ENCODE measurements at regions not wholly inside any gene's neighbourhood (a gene's known extent, or its start where the extent isn't known, plus 50 kb on each side); places are given as distances from the start of the nearest gene placed in this dataset.
A peak's percentile ranks its signal among the peaks of the same experiment; 100 is the strongest.

- H3K27ac Mint-ChIP-seq = no peak overlapping the region
- no peaks in the 10 kb centered on the region for H3K9me3 Mint-ChIP-seq
Measured at GRCh38 chrX:40260146-40260747, 162.5 kb upstream of the BCOR start.

GRCh38 chrX:40258909-40259308, 161.2 kb upstream of the BCOR start:
- no peak for DNase-seq
- Mint-ChIP-seq H3K27me3 (peaks cover 9% of the 10 kb centered on the region), H3K36me3 (no peaks in the 10 kb centered on the region), H3K27ac (no peak overlapping the region), H3K9me3 (no peaks in the 10 kb centered on the region), H3K4me1 (peaks cover 8% of the 10 kb centered on the region), H3K4me3 (no peak overlapping the region)
- CTCF ChIA-PET = no interaction called here

More at GRCh38 chrX:40260146-40260747, 162.5 kb upstream of the BCOR start:
- no peak overlapping the region for H3K4me3 Mint-ChIP-seq
- CTCF ChIA-PET = no interaction called here
- H3K36me3 Mint-ChIP-seq = no peaks in the 10 kb centered on the region
- DNase-seq = no peak
- H3K4me1 Mint-ChIP-seq = peaks cover 14% of the 10 kb centered on the region
- H3K27me3 Mint-ChIP-seq = peaks cover 9% of the 10 kb centered on the region

- H3K27me3 Mint-ChIP-seq = no peaks in the 10 kb centered on the region
- H3K4me3 Mint-ChIP-seq = no peak overlapping the region
- no peaks in the 10 kb centered on the region for H3K4me1 Mint-ChIP-seq
- no peaks in the 10 kb centered on the region for H3K9me3 Mint-ChIP-seq
- no peak for DNase-seq
- no peaks in the 10 kb centered on the region for H3K36me3 Mint-ChIP-seq
- CTCF ChIA-PET = no interaction called here
- no peak overlapping the region for H3K27ac Mint-ChIP-seq
Measured at GRCh38 chrX:40253771-40254170, 156.0 kb upstream of the BCOR start.

- H3K4me1 Mint-ChIP-seq = peaks cover 12% of the 10 kb centered on the region
- no peaks in the 10 kb centered on the region for H3K9me3 Mint-ChIP-seq
- CTCF ChIA-PET = no interaction called here
- H3K27me3 Mint-ChIP-seq = peaks cover 8% of the 10 kb centered on the region
- no peak overlapping the region for H3K4me3 Mint-ChIP-seq
- H3K36me3 Mint-ChIP-seq = no peaks in the 10 kb centered on the region
- H3K27ac Mint-ChIP-seq = no peak overlapping the region
- DNase-seq = no peak
Measured at GRCh38 chrX:40249582-40249981, 151.8 kb upstream of the BCOR start.

- Mint-ChIP-seq H3K27ac (no peak overlapping the region), H3K4me3 (no peak overlapping the region), H3K27me3 (peaks cover 8% of the 10 kb centered on the region), H3K9me3 (no peaks in the 10 kb centered on the region), H3K36me3 (no peaks in the 10 kb centered on the region), H3K4me1 (peaks cover 13% of the 10 kb centered on the region)
- CTCF ChIA-PET = no interaction called here
- DNase-seq = no peak
Measured at GRCh38 chrX:40248822-40249221, 151.1 kb upstream of the BCOR start.

GRCh38 chrX:40247848-40248622, 150.3 kb upstream of the BCOR start:
- Mint-ChIP-seq H3K27ac (no peak overlapping the region), H3K9me3 (no peaks in the 10 kb centered on the region), H3K36me3 (no peaks in the 10 kb centered on the region), H3K27me3 (peaks cover 8% of the 10 kb centered on the region), H3K4me1 (peaks cover 13% of the 10 kb centered on the region), H3K4me3 (no peak overlapping the region)
- DNase-seq = no peak
- CTCF ChIA-PET = no interaction called here

- peaks cover 13% of the 10 kb centered on the region for H3K4me1 Mint-ChIP-seq
- DNase-seq = no peak
- no peaks in the 10 kb centered on the region for H3K36me3 Mint-ChIP-seq
- no peak overlapping the region for H3K27ac Mint-ChIP-seq
- H3K4me3 Mint-ChIP-seq = no peak overlapping the region
- peaks cover 8% of the 10 kb centered on the region for H3K27me3 Mint-ChIP-seq
- no peaks in the 10 kb centered on the region for H3K9me3 Mint-ChIP-seq
- CTCF ChIA-PET = no interaction called here
Measured at GRCh38 chrX:40247382-40247781, 149.6 kb upstream of the BCOR start.

GRCh38 chrX:40245488-40246071, 147.8 kb upstream of the BCOR start:
- Mint-ChIP-seq H3K27me3 (peaks cover 8% of the 10 kb centered on the region), H3K27ac (no peak overlapping the region), H3K9me3 (no peaks in the 10 kb centered on the region), H3K4me1 (peaks cover 13% of the 10 kb centered on the region), H3K4me3 (no peak overlapping the region), H3K36me3 (no peaks in the 10 kb centered on the region)
- CTCF ChIA-PET = interaction anchor here (0.6 to 2.2 kb wide), 3 partner anchors 11 to 515 kb away, joined by 4 to 5 read pairs (median 5); no protein-coding TSS in a partner anchor
- DNase-seq = no peak

- CTCF ChIA-PET = interaction anchor here (0.6 to 2.2 kb wide), 3 partner anchors 68 to 514 kb away, joined by 3 to 5 read pairs (median 5); no protein-coding TSS in a partner anchor
- H3K9me3 Mint-ChIP-seq = no peaks in the 10 kb centered on the region
- H3K27me3 Mint-ChIP-seq = peaks cover 8% of the 10 kb centered on the region
- H3K4me1 Mint-ChIP-seq = peaks cover 13% of the 10 kb centered on the region
- DNase-seq = peak; percentile 25
- no peak overlapping the region for H3K4me3 Mint-ChIP-seq
- H3K36me3 Mint-ChIP-seq = no peaks in the 10 kb centered on the region
- H3K27ac Mint-ChIP-seq = no peak overlapping the region
Measured at GRCh38 chrX:40244980-40245379, 147.2 kb upstream of the BCOR start.

GRCh38 chrX:40243755-40244515, 146.2 kb upstream of the BCOR start:
- H3K27me3 Mint-ChIP-seq = peaks cover 16% of the 10 kb centered on the region
- no peak overlapping the region for H3K27ac Mint-ChIP-seq
- DNase-seq = no peak
- CTCF ChIA-PET = interaction anchor here (0.6 to 2.2 kb wide), 2 partner anchors 67 to 513 kb away, joined by 3 to 5 read pairs; no protein-coding TSS in a partner anchor
- H3K4me3 Mint-ChIP-seq = no peak overlapping the region
- peaks cover 13% of the 10 kb centered on the region for H3K4me1 Mint-ChIP-seq
- no peaks in the 10 kb centered on the region for H3K9me3 Mint-ChIP-seq
- H3K36me3 Mint-ChIP-seq = no peaks in the 10 kb centered on the region

- H3K9me3 Mint-ChIP-seq = no peaks in the 10 kb centered on the region
- DNase-seq = no peak
- CTCF ChIA-PET = no interaction called here
- peaks cover 13% of the 10 kb centered on the region for H3K4me1 Mint-ChIP-seq
- peaks cover 33% of the 10 kb centered on the region for H3K27me3 Mint-ChIP-seq
- no peak overlapping the region for H3K4me3 Mint-ChIP-seq
- H3K27ac Mint-ChIP-seq = no peak overlapping the region
- H3K36me3 Mint-ChIP-seq = no peaks in the 10 kb centered on the region
Measured at GRCh38 chrX:40240844-40241243, 143.1 kb upstream of the BCOR start.

GRCh38 chrX:40237731-40238178, 140.0 kb upstream of the BCOR start:
- no peak for DNase-seq
- H3K4me3 Mint-ChIP-seq = no peak overlapping the region
- CTCF ChIA-PET = no interaction called here
- no peak overlapping the region for H3K27ac Mint-ChIP-seq
- no peaks in the 10 kb centered on the region for H3K9me3 Mint-ChIP-seq
- H3K4me1 Mint-ChIP-seq = no peaks in the 10 kb centered on the region
- H3K27me3 Mint-ChIP-seq = peaks cover 25% of the 10 kb centered on the region
- H3K36me3 Mint-ChIP-seq = no peaks in the 10 kb centered on the region

GRCh38 chrX:40230646-40231045, 132.9 kb upstream of the BCOR start:
- H3K4me3 Mint-ChIP-seq = no peak overlapping the region
- no peak overlapping the region for H3K27ac Mint-ChIP-seq
- no peaks in the 10 kb centered on the region for H3K9me3 Mint-ChIP-seq
- CTCF ChIA-PET = no interaction called here
- no peak for DNase-seq
- no peaks in the 10 kb centered on the region for H3K4me1 Mint-ChIP-seq
- H3K27me3 Mint-ChIP-seq = no peaks in the 10 kb centered on the region
- no peaks in the 10 kb centered on the region for H3K36me3 Mint-ChIP-seq

- no peak for DNase-seq
- H3K4me1 Mint-ChIP-seq = no peaks in the 10 kb centered on the region
- H3K4me3 Mint-ChIP-seq = no peak overlapping the region
- CTCF ChIA-PET = no interaction called here
- H3K9me3 Mint-ChIP-seq = no peaks in the 10 kb centered on the region
- H3K27ac Mint-ChIP-seq = no peak overlapping the region
- no peaks in the 10 kb centered on the region for H3K36me3 Mint-ChIP-seq
- no peaks in the 10 kb centered on the region for H3K27me3 Mint-ChIP-seq
Measured at GRCh38 chrX:40227125-40227524, 129.4 kb upstream of the BCOR start.
